ENCODE measurements at regions not wholly inside any gene's neighbourhood (a gene's known extent, or its start where the extent isn't known, plus 50 kb on each side); places are given as distances from the start of the nearest gene placed in this dataset.
"Not testable (repeated sequence)": the region's sequence is repeated elsewhere in the genome, so short reads cannot be mapped to it uniquely, and the experiment has no call there.

DNA sequence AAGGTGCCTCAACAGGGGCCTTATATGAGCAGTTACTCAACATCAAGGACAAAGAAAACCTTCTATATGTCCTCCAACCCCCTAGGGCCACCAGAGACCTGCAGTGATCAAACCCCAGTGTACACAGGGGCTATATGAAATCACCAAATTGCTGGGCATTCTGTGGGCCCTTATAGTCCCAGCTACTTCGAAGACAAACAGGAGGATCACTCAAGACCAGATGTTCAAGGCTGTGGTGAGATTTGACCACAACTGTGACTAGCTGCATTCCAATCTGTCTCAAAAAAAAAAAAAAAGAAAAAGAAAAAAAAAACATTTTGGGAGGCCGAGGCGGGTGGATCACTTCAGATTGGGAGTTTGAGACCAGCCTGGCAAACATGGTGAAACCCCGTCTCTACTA lies 51.0 kb upstream of the PRB2 start:
- no peak for DNase-seq (ENCODE audit: low spot score)

DNA sequence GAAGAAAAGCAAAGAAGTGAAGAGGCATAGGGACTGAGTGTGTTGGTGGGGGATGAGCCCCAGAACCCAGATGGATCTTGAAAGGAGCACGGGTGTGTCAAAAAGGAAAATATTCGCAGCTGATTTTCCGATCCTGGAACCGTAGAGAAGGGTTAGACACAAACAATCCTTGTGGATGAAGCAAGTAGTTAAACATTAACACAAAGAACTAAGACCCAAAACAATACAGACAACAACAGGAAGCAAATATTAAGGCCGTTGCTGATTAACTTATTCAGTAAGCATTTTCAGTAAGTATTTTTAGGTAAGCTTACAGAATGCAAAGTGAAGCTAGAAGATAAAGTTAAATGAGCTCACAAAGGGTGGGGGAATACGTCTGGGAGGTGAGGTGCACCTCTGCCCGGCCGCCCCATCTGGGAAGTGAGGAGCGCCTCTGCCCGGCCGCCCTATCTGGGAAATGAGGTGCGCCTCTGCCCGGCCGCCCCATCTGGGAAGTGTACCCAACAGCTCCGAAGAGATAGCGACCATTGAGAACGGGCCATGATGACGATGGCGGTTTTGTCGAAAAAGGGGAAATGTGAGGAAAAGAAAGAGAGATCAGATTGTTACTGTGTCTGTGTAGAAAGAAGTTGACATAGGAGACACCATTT lies 62.8 kb upstream of the PRB2 start:
- DNase-seq (ENCODE audit: low spot score), result no peak

DNA sequence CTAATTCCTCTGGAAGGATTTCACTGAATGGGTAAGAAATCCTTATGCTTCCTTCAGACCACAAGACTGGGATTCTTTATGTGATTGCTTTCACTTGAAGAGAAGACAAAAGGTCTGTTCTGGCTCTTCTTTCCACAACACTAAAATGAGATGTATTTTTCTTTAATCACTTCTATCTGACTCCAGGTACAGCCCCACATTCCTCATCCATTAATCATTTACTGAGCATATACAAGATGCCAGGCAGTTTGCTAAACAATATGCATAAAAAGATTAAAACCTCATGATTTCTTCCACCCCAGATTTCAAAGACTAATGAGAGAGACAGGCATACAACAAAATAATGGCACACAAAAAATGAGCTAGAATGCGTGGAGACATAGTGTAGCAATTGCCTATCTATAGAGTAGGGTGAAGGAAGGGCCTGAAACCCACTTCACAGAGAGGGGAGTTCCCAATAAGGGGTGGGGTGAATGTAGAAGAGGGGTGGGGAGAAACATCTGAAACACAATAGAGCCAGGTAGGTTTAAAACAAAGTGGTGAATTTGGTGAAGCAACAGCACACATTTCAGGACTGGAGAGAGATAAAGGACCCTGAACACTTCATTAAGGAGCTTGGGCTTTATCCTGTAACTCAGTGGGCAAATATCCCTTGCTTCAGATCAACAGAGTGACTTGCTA lies 65.1 kb upstream of the PRB2 start:
- DNase-seq (ENCODE audit: low spot score), result no peak

DNA sequence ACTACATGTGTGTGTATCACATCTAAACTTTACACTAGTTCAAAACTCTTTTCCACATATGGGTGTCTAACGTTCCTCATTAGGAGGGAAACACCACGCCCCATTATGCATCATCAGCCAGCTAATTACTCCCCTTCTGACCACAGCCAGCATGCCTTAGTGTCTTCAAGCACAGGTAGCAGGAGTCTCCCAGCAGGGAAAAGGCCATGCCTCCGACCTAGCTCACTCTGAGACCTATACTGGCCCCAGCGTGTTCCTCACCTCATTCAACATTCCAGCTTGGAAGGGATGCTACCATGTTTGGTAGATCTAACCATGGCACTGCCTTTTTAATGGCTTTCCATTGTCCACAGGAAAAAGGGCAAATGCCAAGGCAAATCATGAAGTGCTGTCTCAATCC lies 66.1 kb upstream of the PRB2 start:
- DNase-seq (ENCODE audit: low spot score), result no peak

DNA sequence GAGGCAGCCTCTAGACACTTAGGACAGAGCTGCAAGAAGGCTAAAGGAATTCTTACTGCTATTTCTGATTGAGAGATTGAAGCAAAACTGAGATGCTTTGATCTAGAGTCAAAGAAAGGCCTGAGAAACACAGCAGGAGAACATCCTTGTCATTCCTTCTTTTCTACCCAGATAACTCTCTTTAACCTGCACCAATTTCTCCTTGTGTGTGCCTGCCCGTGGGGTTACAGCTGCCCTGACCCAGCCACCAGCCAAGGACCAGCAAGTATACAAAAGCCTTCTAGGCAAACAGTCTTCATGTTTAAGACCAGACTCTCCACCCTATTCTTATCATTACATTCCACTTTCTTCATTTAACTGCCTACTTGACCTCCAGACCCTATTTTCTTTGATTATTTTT lies 81.7 kb upstream of the PRB2 start:
- DNase-seq (ENCODE audit: low spot score), result no peak

DNA sequence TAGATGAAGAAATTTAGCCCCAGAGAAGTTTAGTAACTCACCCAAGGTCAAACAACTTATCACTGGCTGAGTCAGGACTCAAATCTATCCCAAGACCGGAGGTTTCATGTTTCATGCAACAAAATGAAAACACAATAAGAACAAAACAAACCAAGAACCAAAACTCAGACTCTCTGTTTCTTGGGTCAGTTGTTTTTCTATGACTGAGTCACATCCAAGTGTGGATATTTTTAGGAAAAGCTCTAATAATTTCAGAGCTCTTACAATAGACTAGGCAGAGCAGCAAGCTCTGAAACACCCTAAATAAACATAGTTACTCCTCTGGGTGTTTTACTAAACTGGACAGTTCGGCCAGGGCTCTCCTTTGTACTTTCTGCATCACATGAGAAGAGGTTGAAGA lies 87.6 kb upstream of the PRB2 start:
- no peak for DNase-seq (ENCODE audit: low spot score)

DNA sequence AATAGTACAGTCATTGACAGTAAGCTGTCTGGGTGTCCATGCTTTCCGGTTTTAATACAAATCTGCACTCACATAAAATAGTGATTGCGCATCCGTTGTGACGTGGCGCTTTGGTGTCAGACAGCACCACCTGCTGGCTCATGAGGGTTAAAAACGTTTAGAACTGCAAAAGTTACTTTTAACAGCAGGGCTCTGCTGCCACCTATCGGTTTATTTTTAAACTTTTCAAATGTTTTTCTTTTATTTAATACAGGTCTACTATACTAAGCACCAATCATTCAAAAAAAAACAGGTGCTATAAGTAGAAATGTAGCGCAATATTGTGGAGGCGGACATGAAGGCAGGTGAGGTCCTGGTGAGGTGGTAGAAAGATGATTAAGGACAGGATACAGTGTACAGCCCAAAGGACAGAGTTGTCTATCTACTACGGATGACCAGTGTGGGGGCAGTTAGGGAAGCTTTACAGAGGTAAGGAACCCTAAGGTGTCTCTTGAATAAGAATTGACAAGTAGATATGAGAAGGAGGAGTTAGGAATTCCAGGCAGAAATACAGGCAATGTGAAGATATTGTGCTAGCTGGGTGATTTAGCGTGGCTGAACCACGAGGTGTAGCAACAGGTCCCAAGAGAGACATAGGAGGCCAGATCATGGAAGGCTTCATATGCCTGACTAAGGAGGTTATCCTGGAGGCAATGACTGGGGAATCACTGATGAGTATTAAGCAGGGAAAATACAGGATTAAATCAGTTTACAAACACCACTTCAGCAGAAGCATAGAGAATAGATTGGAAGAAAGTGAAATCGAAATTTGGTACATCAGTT lies 91.5 kb upstream of the PRB2 start:
- peak; percentile 69 for DNase-seq (ENCODE audit: low spot score)

DNA sequence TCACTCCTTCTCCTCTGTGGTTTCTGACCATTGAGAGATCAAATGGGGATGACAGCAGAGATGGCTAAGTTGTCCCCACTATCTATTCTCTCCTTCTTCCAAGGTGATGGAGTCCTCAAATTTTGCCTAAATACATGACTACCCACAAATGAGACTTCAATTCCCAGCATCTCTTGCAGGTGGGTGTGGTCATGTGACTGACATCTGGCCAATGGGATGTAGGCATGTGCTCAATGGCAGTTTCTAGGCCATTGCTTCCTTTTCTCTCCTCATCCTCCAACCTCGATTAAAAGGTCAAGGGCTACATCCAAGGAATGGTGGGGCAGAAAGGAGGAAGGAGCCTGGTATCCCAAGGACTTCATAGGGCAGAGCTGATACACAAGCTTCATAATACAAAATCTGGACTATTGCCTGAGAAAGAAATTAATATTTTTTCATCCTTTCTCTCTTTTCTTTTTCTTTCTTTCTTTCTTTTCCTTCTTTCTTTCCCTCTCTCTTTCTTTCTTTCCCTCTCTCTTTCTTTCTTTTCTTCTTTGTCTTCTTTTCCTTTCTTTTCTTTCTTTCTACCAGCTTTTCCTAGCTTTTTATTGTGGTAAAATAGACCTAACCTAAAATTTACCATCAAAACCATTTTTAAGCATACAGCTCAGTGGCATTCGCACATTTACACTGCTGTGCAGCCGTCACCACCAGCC lies 100.9 kb upstream of the PRB2 start:
- DNase-seq (ENCODE audit: low spot score), result no peak

DNA sequence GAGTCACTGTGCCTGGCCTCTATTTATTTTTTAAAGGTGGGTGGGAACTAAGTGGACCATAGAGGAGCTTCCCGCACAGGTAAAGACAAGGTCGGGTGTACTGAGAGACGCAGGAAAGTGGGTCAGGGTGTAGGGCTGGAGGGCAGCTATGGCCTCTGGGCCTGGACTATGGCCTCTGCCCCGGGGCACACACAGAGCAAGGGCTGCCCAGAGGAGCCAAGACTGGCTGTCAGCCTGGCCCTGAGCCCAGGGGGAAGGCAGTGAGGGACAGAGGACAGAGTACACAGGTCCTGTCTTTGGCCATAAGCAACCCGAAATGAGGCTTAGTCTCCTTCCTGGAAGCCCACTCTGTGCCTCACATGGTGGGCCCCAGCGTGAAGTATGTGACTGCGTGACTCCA lies 102.1 kb upstream of the PRB2 start:
- DNase-seq (ENCODE audit: low spot score), result no peak

DNA sequence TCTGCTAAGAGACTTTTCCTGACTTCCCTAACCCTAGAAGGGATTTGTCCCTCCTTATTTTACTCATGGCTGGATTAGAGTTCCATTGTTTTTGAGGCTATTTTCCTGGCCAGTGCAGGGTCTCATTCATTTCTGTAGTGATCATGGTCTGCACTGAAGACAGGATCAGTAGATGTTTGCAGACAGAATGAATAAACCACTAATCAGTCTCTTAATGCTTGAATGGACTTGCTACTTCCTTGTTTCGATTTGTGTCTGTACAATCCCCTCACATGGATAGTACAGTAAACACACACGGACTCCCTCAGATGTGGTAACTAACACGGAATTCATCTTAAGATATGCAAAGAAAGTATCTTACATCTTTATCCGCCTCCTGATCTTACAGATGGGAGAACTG lies 102.6 kb upstream of the PRB2 start:
- no peak for DNase-seq (ENCODE audit: low spot score)

DNA sequence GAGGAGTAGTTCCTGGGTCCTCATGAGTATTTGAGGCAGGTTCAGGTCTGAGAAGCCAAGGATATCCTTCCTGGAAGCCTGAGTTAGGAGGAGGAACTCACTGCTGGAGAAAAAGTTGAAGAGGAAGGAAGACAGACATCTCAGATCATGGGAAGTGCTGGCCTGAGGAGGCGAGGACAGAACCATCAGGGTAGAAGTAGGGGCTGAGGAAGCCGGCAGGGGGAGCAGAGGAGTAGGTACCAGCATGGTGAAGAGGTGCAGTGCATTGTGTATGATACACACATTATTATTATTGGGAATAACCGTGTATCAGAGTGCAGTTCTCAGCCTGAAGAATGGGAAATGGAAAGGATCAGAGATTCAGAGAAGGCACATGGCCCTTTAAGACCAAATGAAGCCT lies 103.2 kb upstream of the PRB2 start:
- not testable (repeated sequence) for DNase-seq (ENCODE audit: low spot score)

DNA sequence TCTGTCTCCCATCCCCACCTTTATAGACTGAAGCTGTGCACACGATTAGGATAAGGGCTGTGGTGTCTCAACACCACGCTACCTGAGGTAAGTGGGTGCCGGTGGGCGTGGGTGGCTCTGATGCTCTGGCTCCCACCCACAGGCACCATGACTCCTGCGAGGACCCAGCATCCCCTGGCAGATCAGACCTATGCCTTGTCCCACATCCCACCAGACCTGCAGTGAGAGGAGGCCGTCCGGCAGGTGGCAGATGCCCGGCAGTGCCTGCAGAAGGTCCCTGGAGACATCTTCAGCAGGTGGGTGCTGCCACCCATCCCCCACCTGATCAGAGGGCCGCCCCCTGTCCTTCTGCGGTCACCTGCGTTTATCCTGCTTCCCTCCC lies 104.4 kb upstream of the PRB2 start:
- no peak for DNase-seq (ENCODE audit: low spot score)

DNA sequence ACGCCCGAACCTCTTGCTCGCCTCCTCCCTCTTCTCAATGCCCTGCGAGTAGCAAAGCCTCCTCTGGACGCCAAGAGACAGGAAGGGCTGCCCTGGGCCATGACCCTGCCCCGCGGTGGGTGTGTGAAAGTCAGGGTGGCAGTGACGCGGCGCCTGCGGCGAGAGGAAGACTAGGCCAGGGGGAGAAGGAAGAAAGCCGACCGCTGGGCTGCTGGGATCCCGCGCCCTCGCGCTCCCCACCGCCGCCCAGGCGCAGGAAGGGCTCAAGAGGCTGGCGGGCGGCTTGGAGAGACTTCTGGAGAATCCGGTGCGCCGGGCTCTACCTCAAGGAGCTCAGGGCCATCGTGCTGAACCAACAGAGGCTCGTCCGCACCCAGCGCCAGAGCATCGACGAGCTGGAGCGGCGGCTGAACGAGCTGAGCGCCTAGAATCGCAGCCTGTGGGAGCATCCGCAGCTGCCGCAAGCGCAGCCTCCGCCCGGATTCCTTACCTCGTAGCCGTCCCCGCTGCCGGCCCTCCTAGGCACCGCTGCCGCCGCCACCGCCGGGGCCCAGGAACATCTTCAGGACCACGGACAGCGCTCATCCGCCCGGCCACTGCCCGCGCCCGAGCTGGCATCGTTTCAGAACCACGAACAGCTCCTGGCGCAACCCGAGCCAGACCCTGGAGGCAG lies 105.0 kb upstream of the PRB2 start:
- DNase-seq (ENCODE audit: low spot score), result no peak

DNA sequence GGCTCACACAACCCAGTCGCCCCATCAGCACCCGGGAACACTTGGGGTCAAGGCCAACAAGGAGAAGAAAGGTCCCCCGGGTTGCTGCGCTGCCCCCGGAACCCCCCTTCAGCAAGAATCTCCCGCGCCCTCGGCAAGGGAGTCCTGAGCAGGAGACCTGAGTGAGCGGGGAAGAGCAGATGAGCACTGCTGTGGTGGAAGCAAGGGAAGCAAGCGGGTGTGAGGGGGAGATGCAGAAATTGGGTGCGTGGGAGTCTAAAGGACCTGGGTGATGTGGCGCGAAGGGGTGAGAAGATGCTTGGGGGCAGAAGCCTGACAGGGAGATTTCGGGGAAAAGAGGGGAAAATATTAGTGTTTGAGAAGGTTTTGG lies 105.5 kb upstream of the PRB2 start:
- no peak for DNase-seq (ENCODE audit: low spot score)

DNA sequence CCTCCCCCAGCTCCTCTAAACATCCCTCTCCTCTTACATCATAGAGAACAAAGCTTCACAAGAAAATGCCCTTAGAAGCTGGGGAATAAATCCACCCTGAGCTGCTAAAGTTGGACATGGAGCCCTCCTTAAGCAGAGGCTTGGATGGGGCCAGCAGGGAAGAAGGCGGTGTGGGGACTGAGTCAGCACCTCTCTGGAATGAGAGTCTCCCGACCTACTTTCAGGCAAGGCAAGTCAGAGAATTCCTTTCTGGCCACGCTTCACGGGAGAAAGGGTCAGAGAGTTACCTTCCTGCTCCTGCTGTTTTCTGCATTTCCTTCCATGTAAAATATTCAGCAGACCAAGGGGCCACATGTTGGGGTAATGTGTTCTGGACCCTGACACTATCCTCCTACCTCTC lies 113.3 kb upstream of the PRB2 start:
- DNase-seq (ENCODE audit: low spot score), result no peak

DNA sequence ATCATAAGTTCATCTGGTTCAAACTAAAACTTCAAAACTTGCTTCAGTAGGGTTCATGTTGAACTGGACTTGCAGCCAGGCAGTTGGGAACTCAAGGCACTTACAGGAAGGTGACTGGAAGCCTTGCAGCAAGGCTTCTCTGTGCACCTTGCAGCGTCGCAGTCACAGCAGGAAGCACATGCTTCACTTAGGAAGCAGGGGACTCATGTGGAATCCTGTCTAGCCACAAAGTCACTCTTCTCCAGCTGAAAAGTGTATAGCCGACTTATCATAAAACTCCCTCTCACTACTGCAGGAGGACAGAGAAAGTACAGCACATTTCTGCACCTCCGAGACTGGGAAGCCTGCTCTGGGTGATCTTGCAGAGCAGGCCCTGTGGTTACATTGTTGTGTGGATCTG lies 114.0 kb upstream of the PRB2 start:
- no peak for DNase-seq (ENCODE audit: low spot score)

DNA sequence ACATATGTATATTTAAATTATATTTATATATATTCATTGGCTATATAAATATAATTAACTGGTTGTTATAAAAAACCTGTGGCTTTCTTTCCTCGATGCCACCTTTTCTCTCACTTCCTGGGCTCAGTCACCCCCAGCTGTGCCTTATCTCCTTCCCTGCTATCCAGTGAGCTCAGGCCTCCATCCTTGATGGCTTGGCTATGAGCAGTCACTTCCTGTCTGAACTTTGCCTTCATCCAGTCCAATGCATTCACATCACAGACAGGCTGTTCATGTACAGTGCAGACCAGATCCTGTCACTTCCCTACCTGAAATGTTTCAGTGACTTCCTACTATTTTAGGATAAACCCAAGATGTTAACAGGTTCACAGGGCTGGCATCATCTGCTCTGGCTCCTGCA lies 115.3 kb upstream of the PRB2 start:
- peak; percentile 6 for DNase-seq (ENCODE audit: low spot score)

DNA sequence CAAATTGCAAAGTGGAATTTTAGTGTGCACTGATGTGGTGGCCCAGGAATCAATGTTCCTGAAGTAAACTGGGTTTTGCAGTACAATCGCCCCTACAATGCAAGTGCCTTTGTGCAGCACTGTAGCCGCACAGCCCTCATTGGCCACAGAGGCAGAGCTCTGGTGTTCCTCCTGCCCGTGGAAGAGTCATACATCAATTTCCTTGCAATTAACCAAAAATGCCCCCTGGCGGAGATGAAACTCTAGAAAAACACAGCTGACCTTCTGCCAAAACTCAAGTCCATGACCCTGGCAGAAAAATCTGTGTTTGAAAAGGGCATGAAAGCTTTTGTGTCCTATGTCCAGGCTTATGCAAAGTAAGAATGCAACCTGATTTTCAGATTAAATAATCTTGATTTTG lies 117.9 kb upstream of the PRB2 start:
- no peak for DNase-seq (ENCODE audit: low spot score)

DNA sequence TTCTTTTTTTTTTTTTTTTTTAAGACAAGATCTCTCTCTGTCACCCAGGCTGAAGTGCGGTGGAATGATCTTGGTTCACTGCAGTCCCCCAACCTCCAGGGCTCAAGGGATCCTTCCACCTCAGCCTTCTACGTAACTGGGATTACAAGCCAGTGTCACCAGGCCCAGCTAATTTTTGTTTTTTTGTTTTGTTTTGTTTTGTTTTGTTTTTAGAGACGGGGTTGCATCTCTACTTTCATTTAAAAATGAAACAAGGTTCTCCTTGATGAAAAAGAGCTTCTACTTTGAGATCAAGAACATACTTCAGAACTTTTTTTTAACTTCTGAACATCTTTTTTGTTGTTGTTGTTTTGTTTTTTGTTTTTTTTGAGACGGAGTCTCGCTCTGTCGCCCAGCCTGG lies 121.7 kb upstream of the PRB2 start:
- DNase-seq (ENCODE audit: low spot score), result no peak

DNA sequence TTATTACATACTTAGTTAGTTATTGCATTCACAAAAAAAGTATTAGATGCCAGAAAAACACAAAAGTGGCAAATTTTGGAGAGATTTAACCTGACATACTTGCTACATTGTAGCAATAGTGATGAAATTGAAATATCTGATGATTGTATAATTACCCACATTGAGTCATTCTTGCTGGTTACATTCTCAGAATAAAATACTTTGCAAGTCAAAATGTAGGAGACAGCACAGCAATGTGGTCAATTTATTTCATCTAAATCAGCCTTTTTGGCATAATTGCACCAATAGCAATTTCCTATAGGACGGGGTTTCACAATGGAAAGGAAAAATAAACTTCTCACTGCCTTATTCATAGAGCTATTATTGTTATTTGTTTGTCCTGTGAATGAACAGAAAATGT lies 125.0 kb upstream of the ETV6 start:
- DNase-seq (ENCODE audit: low spot score), result no peak

DNA sequence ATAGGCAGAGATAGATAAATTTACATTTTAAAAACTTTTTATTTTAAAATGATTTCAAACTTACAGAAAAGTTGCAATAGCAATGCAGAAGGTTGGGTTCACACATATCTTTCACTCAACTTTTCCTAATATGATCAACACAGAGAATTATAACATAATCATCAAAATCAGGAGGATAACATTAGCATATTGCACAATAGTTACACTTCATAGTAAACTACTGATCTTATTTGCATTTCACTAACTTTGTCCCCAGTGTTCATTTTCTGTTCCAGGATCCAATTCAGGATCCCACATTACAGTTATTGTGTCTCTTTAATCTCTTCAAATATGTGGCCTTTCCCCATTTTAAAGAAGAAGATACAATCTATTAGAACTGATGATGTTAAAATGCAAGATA lies 115.4 kb upstream of the ETV6 start:
- DNase-seq (ENCODE audit: low spot score), result no peak

DNA sequence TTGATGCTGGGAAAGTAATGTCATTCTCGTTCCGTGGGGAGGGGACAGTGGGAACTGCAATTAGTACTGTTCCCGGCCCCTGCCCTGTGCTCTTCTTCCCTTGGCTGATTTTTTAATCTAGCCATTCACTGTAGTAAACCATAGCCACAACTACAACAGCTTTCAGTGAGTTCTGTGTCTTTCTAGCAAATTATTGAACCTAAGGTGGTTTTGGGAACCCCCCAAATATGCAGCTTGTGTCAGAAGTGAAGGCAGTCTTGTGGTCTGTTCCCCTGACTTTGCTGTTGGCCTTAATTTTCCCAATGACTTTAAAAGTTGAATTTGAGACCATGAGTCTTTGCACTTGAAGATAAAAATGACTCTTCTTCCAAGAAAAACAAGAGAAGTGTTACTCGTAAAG lies 114.3 kb upstream of the ETV6 start:
- DNase-seq (ENCODE audit: low spot score), result no peak
